Ovary (tissue), 3 donors: ENCODE measurements at regions not wholly inside any gene's neighbourhood (a gene's known extent, or its start where the extent isn't known, plus 50 kb on each side); places are given as distances from the start of the nearest gene placed in this dataset.

ENCODE experiments used
- CTCF ChIP-seq, 3 donors: fragments of 450-650 bp in 2 of 3; fragments of 200-600 bp in 1 of 3; IDR thresholded peaks; one replicate each; pipeline versions ENCODE4 v1.5.1 to v1.8.0; 2016 to 2022; ENCODE audit warnings: antibody characterized with exemption in 3 of 3, mild to moderate bottlenecking in 1 of 3
- EP300 ChIP-seq: sonication (generic); formaldehyde crosslinking; IDR thresholded peaks from one replicate; pipeline ENCODE4 v1.6.1; 2017; ENCODE audit warnings: antibody characterized with exemption
- donor health status: DM: no; HTN: no; CAD: no.

DNA sequence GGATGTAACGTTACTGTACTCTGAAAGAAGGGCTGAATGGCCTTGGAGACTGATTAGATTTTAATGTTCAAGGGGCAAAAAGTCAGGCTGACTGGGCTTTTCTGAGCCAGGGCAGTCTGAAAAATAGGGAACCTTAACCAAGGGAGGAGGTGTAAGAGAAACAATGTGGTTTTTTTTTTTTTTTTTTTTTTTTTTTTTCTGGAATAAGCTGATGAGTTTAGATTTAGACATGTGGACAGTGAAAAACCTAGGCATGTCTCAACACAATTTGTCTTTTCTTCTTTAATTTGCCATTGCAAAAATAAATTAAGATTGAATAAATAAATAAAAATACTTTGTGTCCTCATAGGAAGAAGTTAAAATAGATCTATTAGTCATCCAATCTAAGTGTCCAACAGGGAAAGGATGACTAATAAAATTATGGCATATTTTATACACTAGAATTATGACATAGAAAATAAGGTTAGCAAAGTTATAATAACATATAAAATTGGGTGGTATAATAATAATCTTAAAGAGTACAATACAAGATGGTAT, 237.6 kb upstream of the TRIB2 start:
- no peak for TF ChIP-seq CTCF (IDR thresholded peaks at IDR 0.05)
- no peak for TF ChIP-seq EP300
